Keratinocyte (primary cell): ENCODE measurements at regions not wholly inside any gene's neighbourhood (a gene's known extent, or its start where the extent isn't known, plus 50 kb on each side); places are given as distances from the start of the nearest gene placed in this dataset.

Experiments used
- EZH2 ChIP-seq: IDR thresholded peaks from one replicate; pipeline ENCODE4 v1.6.1; 2012; ENCODE audit warnings: inconsistent platforms, mild to moderate bottlenecking, low read length, moderate library complexity
- TF ChIP-seq, protein P1 (sequence below), 3 experiments: IDR thresholded peaks in 1 of 3; conservative IDR thresholded peaks in 1 of 3; optimal IDR thresholded peaks in 1 of 3; 2 replicates in 2 of 3; 3 replicates in 1 of 3; pipeline versions ENCODE3 to v1.5.1; 2011; ENCODE audit warnings: low read length in 3 of 3, mild to moderate bottlenecking in 3 of 3, moderate library complexity in 2 of 3, control low read depth in 1 of 3, inconsistent platforms in 1 of 3; ENCODE audit not compliant: insufficient read depth in 2 of 3; ENCODE audit errors: extremely low read depth in 1 of 3

DNA sequence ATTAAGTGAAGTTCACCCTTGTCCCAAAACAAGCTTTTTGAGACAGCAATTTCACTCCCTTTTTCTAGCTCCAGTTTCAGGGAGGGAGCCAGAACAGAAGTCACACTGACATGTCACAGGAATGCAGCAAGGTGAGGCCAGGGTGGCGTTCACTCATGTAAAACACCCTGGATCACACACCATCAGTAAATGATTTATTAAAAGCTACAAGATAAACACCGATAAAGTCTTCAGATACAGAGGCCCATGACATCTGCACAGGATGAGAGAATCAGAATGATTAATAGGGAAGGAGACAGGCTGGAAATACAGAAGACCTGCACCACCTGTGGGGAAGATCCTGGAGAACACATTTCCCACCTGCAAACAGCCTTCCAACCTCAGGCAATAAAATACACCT lies 77.5 kb upstream of the DYNLRB2 start:
- TF ChIP-seq, protein P1, sequence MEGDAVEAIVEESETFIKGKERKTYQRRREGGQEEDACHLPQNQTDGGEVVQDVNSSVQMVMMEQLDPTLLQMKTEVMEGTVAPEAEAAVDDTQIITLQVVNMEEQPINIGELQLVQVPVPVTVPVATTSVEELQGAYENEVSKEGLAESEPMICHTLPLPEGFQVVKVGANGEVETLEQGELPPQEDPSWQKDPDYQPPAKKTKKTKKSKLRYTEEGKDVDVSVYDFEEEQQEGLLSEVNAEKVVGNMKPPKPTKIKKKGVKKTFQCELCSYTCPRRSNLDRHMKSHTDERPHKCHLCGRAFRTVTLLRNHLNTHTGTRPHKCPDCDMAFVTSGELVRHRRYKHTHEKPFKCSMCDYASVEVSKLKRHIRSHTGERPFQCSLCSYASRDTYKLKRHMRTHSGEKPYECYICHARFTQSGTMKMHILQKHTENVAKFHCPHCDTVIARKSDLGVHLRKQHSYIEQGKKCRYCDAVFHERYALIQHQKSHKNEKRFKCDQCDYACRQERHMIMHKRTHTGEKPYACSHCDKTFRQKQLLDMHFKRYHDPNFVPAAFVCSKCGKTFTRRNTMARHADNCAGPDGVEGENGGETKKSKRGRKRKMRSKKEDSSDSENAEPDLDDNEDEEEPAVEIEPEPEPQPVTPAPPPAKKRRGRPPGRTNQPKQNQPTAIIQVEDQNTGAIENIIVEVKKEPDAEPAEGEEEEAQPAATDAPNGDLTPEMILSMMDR (optimal IDR thresholded peaks at IDR 0.05 in 1 of 3, IDR thresholded peaks at IDR 0.05 in 1 of 3, conservative IDR thresholded peaks at IDR 0.05 in 1 of 3; ENCODE audit: extremely low read depth in 1 of 3, insufficient read depth in 2 of 3, low read length in 3 of 3): no peak
- TF ChIP-seq EZH2: no peak
